Liver (tissue), 8 donors: ENCODE measurements at regions not wholly inside any gene's neighbourhood (a gene's known extent, or its start where the extent isn't known, plus 50 kb on each side); places are given as distances from the start of the nearest gene placed in this dataset.
"Not testable (repeated sequence)": the region's sequence is repeated elsewhere in the genome, so short reads cannot be mapped to it uniquely, and the experiment has no call there.

ENCODE experiments used
- DNase-seq: peaks from one replicate; pipeline ENCODE4 v3.0.0-alpha.2; 2017; ENCODE audit warnings: low spot score
- H3K27ac ChIP-seq, 2 donors: one replicate each; pipeline ENCODE4 v1.7.0; 2013; ENCODE audit warnings: inconsistent platforms in 2 of 2, low read length in 2 of 2, control low read depth in 1 of 2, low read depth in 1 of 2, mild to moderate bottlenecking in 1 of 2
- H3K27me3 ChIP-seq, 4 donors: one replicate each; pipeline versions ENCODE4 v1.6.1 to v1.7.0; 2013; ENCODE audit warnings: low read length in 3 of 4, inconsistent platforms in 1 of 4, mild to moderate bottlenecking in 1 of 4, moderate library complexity in 1 of 4; ENCODE audit not compliant: control insufficient read depth in 4 of 4, insufficient read depth in 4 of 4
- H3K36me3 ChIP-seq, 4 donors: one replicate each; pipeline versions ENCODE4 v1.6.1 to v1.7.0; 2013; ENCODE audit warnings: low read length in 3 of 4, mild to moderate bottlenecking in 3 of 4, low read depth in 1 of 4, moderate library complexity in 1 of 4; ENCODE audit not compliant: control insufficient read depth in 4 of 4, insufficient read depth in 3 of 4
- H3K4me1 ChIP-seq, 4 donors: one replicate each; pipeline versions ENCODE4 v1.6.1 to v1.7.0; 2013; ENCODE audit warnings: low read length in 3 of 4, mild to moderate bottlenecking in 3 of 4, moderate library complexity in 1 of 4; ENCODE audit not compliant: control insufficient read depth in 4 of 4, insufficient read depth in 4 of 4
- H3K4me3 ChIP-seq, 3 donors: one replicate each; pipeline versions ENCODE4 v1.6.1 to v1.7.0; 2013; ENCODE audit warnings: low read length in 3 of 3, control low read depth in 1 of 3, low read depth in 1 of 3, mild to moderate bottlenecking in 1 of 3
- H3K9ac ChIP-seq, 2 donors: one replicate each; pipeline ENCODE4 v1.7.0; 2013; ENCODE audit warnings: low read length in 2 of 2, mild to moderate bottlenecking in 2 of 2, moderate library complexity in 2 of 2, control low read depth in 1 of 2, low read depth in 1 of 2
- H3K9me3 ChIP-seq, 4 donors: one replicate each; pipeline versions ENCODE4 v1.6.1 to v1.7.0; 2013; ENCODE audit warnings: low read length in 3 of 4; ENCODE audit not compliant: control insufficient read depth in 4 of 4
- CTCF ChIP-seq: fragments of 150-350 bp; IDR thresholded peaks from 2 replicates; pipeline ENCODE4 v1.5.1; 2017; ENCODE audit warnings: improper control_type of control experiment, low read depth, low read length; ENCODE audit not compliant: missing input control
- EGR1 ChIP-seq, 2 donors: IDR thresholded peaks; 2 replicates each; pipeline ENCODE4 v1.6.1; 2016 to 2018; ENCODE audit warnings: antibody characterized with exemption in 2 of 2, low read depth in 2 of 2
- GABPA ChIP-seq, 2 donors: IDR thresholded peaks in 1 of 2; conservative IDR thresholded peaks in 1 of 2; 2 replicates each; pipeline ENCODE4 v1.6.1; 2016; ENCODE audit warnings: antibody characterized with exemption in 2 of 2, mild to moderate bottlenecking in 1 of 2, moderate library complexity in 1 of 2
- HNF4A ChIP-seq, 2 donors: conservative IDR thresholded peaks; 2 replicates each; pipeline ENCODE4 v1.6.1; 2016; ENCODE audit warnings: antibody characterized with exemption in 2 of 2, mild to moderate bottlenecking in 2 of 2
- JUND ChIP-seq, 2 donors: IDR thresholded peaks; 2 replicates each; pipeline ENCODE4 v1.6.1; 2016; ENCODE audit warnings: antibody characterized with exemption in 2 of 2
- MAX ChIP-seq: IDR thresholded peaks from 2 replicates; pipeline ENCODE4 v1.6.1; 2016; ENCODE audit warnings: antibody characterized with exemption
- NR2F2 ChIP-seq: IDR thresholded peaks from 2 replicates; pipeline ENCODE4 v1.6.1; 2016; ENCODE audit warnings: antibody characterized with exemption
- SP1 ChIP-seq: IDR thresholded peaks from 2 replicates; pipeline ENCODE4 v1.6.1; 2018; ENCODE audit warnings: antibody characterized with exemption, mild to moderate bottlenecking
- TAF1 ChIP-seq: conservative IDR thresholded peaks from 2 replicates; pipeline ENCODE4 v1.6.1; 2016; ENCODE audit warnings: antibody characterized with exemption, mild to moderate bottlenecking
- WGBS: extraction: QIAGEN DNeasy Blood & Tissue Kit; methylation state at CpG from one replicate; pipeline ENCODE4 v1.1.7; 2013; 5-methylcytosine and 5-hydroxymethylcytosine counted together
- TF ChIP-seq, protein P1 (sequence below): IDR thresholded peaks from 2 replicates; pipeline ENCODE4 v1.6.1; 2016; ENCODE audit warnings: antibody characterized with exemption, mild to moderate bottlenecking
- TF ChIP-seq, protein P2 (sequence below): IDR thresholded peaks from 2 replicates; pipeline ENCODE4 v1.6.1; 2016; ENCODE audit warnings: antibody characterized with exemption
- donor health status: healthy.
- donor health status: healthy.
- donor health status: healthy.
- donor health status: healthy.
- donor health status: healthy.

DNA sequence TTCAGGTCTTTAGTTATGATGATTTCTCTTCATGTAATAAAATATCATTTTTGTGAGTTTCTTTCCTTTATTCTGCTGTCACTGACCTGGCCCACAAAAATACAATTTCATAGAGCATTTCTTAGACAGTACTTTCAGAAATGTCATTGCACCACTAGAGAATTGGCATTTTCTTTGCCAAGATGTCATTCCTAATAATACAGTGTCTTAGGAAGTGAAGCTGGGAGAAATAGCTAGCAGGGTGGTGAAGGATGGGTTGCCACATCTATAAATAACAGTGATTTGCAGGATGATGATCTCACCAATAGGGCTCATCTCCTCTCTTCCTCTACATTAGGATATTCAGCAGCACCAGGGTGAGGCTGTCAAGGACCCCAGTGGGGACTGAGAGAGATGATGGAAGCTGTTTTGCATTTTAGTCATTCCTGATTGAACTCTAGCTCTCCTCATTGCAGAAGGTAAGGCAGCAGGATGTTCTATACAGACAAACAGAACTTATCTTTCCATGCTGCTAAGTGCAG is 452.1 kb downstream of the NXPH1 start:
- Histone ChIP-seq H3K9me3 (no peaks in the 10 kb centered on the region), H3K4me1 (no peaks in the 10 kb centered on the region), H3K4me3 (no peak overlapping the region), H3K36me3 (no peaks in the 10 kb centered on the region), H3K27me3 (no peaks in the 10 kb centered on the region), H3K9ac (no peak overlapping the region), H3K27ac (no peak overlapping the region)
- TF ChIP-seq HNF4A (conservative IDR thresholded peaks at IDR 0.05) (no peak), NR2F2 (no peak), EGR1 (IDR thresholded peaks at IDR 0.05; ENCODE audit: low read depth in 2 of 2) (no peak), JUND (IDR thresholded peaks at IDR 0.05) (no peak)
- no peak for DNase-seq

DNA sequence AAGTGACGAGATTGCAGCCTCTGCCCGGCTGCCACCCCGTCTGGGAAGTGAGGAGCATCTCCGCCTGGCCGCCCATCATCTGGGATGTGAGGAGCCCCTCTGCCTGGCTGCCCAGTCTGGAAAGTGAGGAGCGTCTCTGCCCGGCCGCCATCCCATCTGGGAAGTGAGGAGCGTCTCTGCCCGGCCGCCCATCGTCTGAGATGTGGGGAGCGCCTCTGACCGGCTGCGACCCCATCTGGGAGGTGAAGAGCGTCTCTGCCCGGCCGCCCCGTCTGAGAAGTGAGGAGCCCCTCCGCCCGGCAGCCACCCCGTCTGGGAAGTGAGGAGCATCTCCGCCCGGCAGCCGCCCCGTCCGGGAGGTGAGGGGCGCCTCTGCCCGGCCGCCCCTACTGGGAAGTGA is 456.9 kb downstream of the NXPH1 start:
- H3K9me3 ChIP-seq, H3K4me1 ChIP-seq, H3K27me3 ChIP-seq, DNase-seq, H3K27ac ChIP-seq, H3K9ac ChIP-seq, H3K36me3 ChIP-seq, H3K4me3 ChIP-seq: not testable (repeated sequence)
- 94% methylated on average over 28 of the region's 30 CpGs for WGBS

- Histone ChIP-seq H3K27ac (no peak overlapping the region), H3K36me3 (no peaks in the 10 kb centered on the region), H3K9ac (no peak overlapping the region), H3K9me3 (no peaks in the 10 kb centered on the region), H3K27me3 (no peaks in the 10 kb centered on the region), H3K4me3 (no peak overlapping the region), H3K4me1 (no peaks in the 10 kb centered on the region)
- 52% methylated on average over 2 of the region's 2 CpGs for WGBS
- no peak for TF ChIP-seq TAF1
- TF ChIP-seq, protein P1, sequence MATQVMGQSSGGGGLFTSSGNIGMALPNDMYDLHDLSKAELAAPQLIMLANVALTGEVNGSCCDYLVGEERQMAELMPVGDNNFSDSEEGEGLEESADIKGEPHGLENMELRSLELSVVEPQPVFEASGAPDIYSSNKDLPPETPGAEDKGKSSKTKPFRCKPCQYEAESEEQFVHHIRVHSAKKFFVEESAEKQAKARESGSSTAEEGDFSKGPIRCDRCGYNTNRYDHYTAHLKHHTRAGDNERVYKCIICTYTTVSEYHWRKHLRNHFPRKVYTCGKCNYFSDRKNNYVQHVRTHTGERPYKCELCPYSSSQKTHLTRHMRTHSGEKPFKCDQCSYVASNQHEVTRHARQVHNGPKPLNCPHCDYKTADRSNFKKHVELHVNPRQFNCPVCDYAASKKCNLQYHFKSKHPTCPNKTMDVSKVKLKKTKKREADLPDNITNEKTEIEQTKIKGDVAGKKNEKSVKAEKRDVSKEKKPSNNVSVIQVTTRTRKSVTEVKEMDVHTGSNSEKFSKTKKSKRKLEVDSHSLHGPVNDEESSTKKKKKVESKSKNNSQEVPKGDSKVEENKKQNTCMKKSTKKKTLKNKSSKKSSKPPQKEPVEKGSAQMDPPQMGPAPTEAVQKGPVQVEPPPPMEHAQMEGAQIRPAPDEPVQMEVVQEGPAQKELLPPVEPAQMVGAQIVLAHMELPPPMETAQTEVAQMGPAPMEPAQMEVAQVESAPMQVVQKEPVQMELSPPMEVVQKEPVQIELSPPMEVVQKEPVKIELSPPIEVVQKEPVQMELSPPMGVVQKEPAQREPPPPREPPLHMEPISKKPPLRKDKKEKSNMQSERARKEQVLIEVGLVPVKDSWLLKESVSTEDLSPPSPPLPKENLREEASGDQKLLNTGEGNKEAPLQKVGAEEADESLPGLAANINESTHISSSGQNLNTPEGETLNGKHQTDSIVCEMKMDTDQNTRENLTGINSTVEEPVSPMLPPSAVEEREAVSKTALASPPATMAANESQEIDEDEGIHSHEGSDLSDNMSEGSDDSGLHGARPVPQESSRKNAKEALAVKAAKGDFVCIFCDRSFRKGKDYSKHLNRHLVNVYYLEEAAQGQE = no peak
- TF ChIP-seq, protein P2, sequence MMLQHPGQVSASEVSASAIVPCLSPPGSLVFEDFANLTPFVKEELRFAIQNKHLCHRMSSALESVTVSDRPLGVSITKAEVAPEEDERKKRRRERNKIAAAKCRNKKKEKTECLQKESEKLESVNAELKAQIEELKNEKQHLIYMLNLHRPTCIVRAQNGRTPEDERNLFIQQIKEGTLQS = no peak
- no peak for TF ChIP-seq EGR1 (IDR thresholded peaks at IDR 0.05; ENCODE audit: low read depth in 2 of 2)
- TF ChIP-seq HNF4A (conservative IDR thresholded peaks at IDR 0.05) = no peak
- TF ChIP-seq GABPA (IDR thresholded peaks at IDR 0.05 in 1 of 2, conservative IDR thresholded peaks at IDR 0.05 in 1 of 2) = no peak
- no peak for TF ChIP-seq CTCF
- no peak for TF ChIP-seq MAX
- TF ChIP-seq NR2F2 = no peak
- TF ChIP-seq SP1 = no peak
- no peak for DNase-seq
Observed at GRCh38 chr7:8893775-8894174, 460.4 kb downstream of the NXPH1 start.
